NOMO-1 treated with dmso at 0.1 percent for 144 hours (cell line): ENCODE measurements at regions not wholly inside any gene's neighbourhood (a gene's known extent, or its start where the extent isn't known, plus 50 kb on each side); places are given as distances from the start of the nearest gene placed in this dataset.

Experiments
- DNase-seq: peaks from one replicate; lab custom pipeline; 2025; ENCODE audit not compliant: unreplicated experiment; lab: John Stamatoyannopoulos, UW

- DNase-seq = no peak
Observed at GRCh38 chr11:40062616-40063015, 1396.8 kb downstream of the LRRC4C start.

GRCh38 chr11:40061221-40061620, 1398.2 kb downstream of the LRRC4C start:
- no peak for DNase-seq

- DNase-seq = no peak
Observed at GRCh38 chr11:40054631-40055030, 1404.8 kb downstream of the LRRC4C start.

- DNase-seq = no peak
Observed at GRCh38 chr11:40045312-40045711, 1414.1 kb downstream of the LRRC4C start.

- DNase-seq = no peak
Observed at GRCh38 chr11:40037005-40037404, 1422.4 kb downstream of the LRRC4C start.

GRCh38 chr11:40032331-40032730, 1427.1 kb downstream of the LRRC4C start:
- no peak for DNase-seq

- no peak for DNase-seq
Observed at GRCh38 chr11:40030867-40031266, 1428.6 kb downstream of the LRRC4C start.

GRCh38 chr11:40029391-40029790, 1430.1 kb downstream of the LRRC4C start:
- DNase-seq = no peak

- DNase-seq = no peak
Observed at GRCh38 chr11:40027720-40028119, 1431.7 kb downstream of the LRRC4C start.

GRCh38 chr11:40023724-40024123, 1435.7 kb downstream of the LRRC4C start:
- DNase-seq = no peak

- DNase-seq = no peak
Observed at GRCh38 chr11:40010011-40010410, 1449.4 kb downstream of the LRRC4C start.

GRCh38 chr11:39992551-39992950, 1466.9 kb downstream of the LRRC4C start:
- DNase-seq = no peak

GRCh38 chr11:39990421-39990831, 1469.0 kb downstream of the LRRC4C start:
- no peak for DNase-seq

GRCh38 chr11:39975091-39975490, 1484.4 kb downstream of the LRRC4C start:
- no peak for DNase-seq

- DNase-seq = no peak
Observed at GRCh38 chr11:39972461-39972860, 1487.0 kb downstream of the LRRC4C start.

GRCh38 chr11:39971938-39972337, 1487.5 kb downstream of the LRRC4C start:
- no peak for DNase-seq

- no peak for DNase-seq
Observed at GRCh38 chr11:39968071-39968470, 1491.4 kb downstream of the LRRC4C start.

GRCh38 chr11:39965701-39966100, 1493.8 kb downstream of the LRRC4C start:
- no peak for DNase-seq

- DNase-seq = no peak
Observed at GRCh38 chr11:39960206-39960605, 1499.2 kb downstream of the LRRC4C start.

- DNase-seq = no peak
Observed at GRCh38 chr11:39932966-39933365, 1526.5 kb downstream of the LRRC4C start.

- no peak for DNase-seq
Observed at GRCh38 chr11:39917256-39917655, 1542.2 kb downstream of the LRRC4C start.

- DNase-seq = no peak
Observed at GRCh38 chr11:39910087-39910486, 1549.4 kb downstream of the LRRC4C start.

GRCh38 chr11:39860931-39861330, 1598.5 kb downstream of the LRRC4C start:
- no peak for DNase-seq

- no peak for DNase-seq
Observed at GRCh38 chr11:39817241-39817640, 1642.2 kb downstream of the LRRC4C start.
